Aorta (tissue), 5 donors: ENCODE measurements at regions not wholly inside any gene's neighbourhood (a gene's known extent, or its start where the extent isn't known, plus 50 kb on each side); places are given as distances from the start of the nearest gene placed in this dataset.

Source experiments
- ATAC-seq: fragments of 200-7000 bp; cut with Tn5 transposase; one replicate; pipeline ENCODE4 v1.9.1; 2022; ENCODE audit warnings: moderate library complexity; ENCODE audit not compliant: low FRiP score
- DNase-seq, 2 donors: peaks; one replicate each; pipeline ENCODE4 v3.0.0-alpha.2; 2020
- H3K27ac ChIP-seq, 2 donors: one replicate each; pipeline ENCODE4 v1.5.1; 2013; ENCODE audit warnings: low read length in 2 of 2, mild to moderate bottlenecking in 2 of 2, moderate library complexity in 2 of 2, control low read depth in 1 of 2, inconsistent platforms in 1 of 2, low read depth in 1 of 2
- H3K27me3 ChIP-seq, 2 donors: one replicate each; pipeline ENCODE4 v1.6.1; 2013; ENCODE audit warnings: control low read depth in 1 of 2, low read length in 1 of 2, mild to moderate bottlenecking in 1 of 2, moderate library complexity in 1 of 2; ENCODE audit not compliant: insufficient read depth in 2 of 2, control insufficient read depth in 1 of 2
- H3K36me3 ChIP-seq, 2 donors: one replicate each; pipeline ENCODE4 v1.6.1; 2013; ENCODE audit warnings: control low read depth in 1 of 2, low read length in 1 of 2, mild to moderate bottlenecking in 1 of 2; ENCODE audit not compliant: insufficient read depth in 2 of 2, control insufficient read depth in 1 of 2
- H3K4me1 ChIP-seq, 2 donors: one replicate each; pipeline ENCODE4 v1.6.1; 2013; ENCODE audit warnings: low read length in 2 of 2, control low read depth in 1 of 2, mild to moderate bottlenecking in 1 of 2, moderate library complexity in 1 of 2; ENCODE audit not compliant: insufficient read depth in 2 of 2, control insufficient read depth in 1 of 2
- H3K4me3 ChIP-seq, 2 donors: one replicate each; pipeline ENCODE4 v1.5.1; 2013; ENCODE audit warnings: low read length in 2 of 2, control low read depth in 1 of 2, mild to moderate bottlenecking in 1 of 2
- H3K9me3 ChIP-seq: one replicate; pipeline ENCODE4 v1.6.1; 2013; ENCODE audit warnings: mild to moderate bottlenecking, low read length; ENCODE audit not compliant: control insufficient read depth
- WGBS, 2 donors: extraction: QIAGEN DNeasy Blood & Tissue Kit; methylation state at CpG; one replicate each; pipeline ENCODE4 v1.1.7; 2013; 5-methylcytosine and 5-hydroxymethylcytosine counted together
- intact Hi-C, 2 donors: fragments of 100-400 bp; cut with DNase I; formaldehyde crosslinking; loops; one replicate each; pipeline versions ENCODE4 v1.14.2 to v1.15.0; 2022
- donor health status: healthy with polysubstance abuse.
- donor health status: Bipolar disorder and iron deficiency.
- donor health status: DM: no; HTN: no; CAD: no.
- donor health status: DM: no; HTN: no; CAD: no.
- donor health status: DM: yes; HTN: yes; CAD: no.

DNA sequence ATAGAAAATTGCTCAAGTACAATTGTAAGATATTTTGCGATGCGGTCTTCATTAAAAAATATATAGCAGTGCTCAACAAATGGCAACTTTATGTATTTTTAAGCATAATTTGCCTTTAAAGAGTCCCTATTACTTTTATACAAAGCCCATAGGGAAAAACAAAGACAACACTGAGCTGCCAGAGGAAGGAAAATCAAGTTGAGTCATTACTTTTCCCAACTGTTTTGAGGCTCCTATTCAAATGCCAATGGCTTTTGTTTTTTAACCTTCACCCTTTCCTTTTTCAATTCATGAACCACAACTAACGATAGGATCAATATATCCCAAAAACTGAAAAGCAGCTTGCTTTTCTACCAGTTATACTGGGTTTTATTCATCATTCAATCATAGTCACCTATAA is 157.6 kb upstream of the PLEKHA5 start:
- WGBS, 2 donors: 91% methylated on average over 3 of the region's 3 CpGs
- Histone ChIP-seq H3K36me3 (no peaks in the 10 kb centered on the region), H3K27me3 (no peaks in the 10 kb centered on the region), H3K4me1 (no peaks in the 10 kb centered on the region), H3K4me3 (no peak overlapping the region), H3K27ac (no peak overlapping the region), H3K9me3 (peaks cover 1% of the 10 kb centered on the region)
- no peak for DNase-seq
- intact Hi-C loops: no loop called here
- no peak for ATAC-seq

DNA sequence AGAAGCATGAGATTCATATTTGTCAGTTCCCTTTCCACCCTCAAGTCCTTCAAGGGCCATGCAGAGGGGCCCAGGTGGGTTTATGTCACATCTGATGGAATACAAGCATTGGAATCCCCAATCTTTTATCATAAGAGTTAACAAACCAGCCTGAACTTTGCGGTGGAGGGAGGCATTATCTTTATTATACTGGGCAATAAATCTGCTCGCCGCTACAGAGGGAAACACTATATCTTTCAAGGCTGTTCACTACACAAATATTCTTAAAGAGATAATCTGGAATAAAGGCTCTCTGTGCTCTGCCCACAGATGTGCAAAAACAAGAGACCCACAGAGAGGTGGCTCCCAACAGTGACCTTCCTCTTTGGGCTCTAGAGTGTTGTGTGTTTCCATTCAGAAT is 153.6 kb upstream of the PLEKHA5 start:
- Histone ChIP-seq H3K4me1 (no peaks in the 10 kb centered on the region), H3K27me3 (no peaks in the 10 kb centered on the region), H3K27ac (no peak overlapping the region), H3K9me3 (peaks cover 1% of the 10 kb centered on the region), H3K36me3 (no peaks in the 10 kb centered on the region), H3K4me3 (no peak overlapping the region)
- intact Hi-C loops: no loop called here
- DNase-seq: no peak
- 69% methylated on average over 3 of the region's 3 CpGs for WGBS, 2 donors
- ATAC-seq: no peak

DNA sequence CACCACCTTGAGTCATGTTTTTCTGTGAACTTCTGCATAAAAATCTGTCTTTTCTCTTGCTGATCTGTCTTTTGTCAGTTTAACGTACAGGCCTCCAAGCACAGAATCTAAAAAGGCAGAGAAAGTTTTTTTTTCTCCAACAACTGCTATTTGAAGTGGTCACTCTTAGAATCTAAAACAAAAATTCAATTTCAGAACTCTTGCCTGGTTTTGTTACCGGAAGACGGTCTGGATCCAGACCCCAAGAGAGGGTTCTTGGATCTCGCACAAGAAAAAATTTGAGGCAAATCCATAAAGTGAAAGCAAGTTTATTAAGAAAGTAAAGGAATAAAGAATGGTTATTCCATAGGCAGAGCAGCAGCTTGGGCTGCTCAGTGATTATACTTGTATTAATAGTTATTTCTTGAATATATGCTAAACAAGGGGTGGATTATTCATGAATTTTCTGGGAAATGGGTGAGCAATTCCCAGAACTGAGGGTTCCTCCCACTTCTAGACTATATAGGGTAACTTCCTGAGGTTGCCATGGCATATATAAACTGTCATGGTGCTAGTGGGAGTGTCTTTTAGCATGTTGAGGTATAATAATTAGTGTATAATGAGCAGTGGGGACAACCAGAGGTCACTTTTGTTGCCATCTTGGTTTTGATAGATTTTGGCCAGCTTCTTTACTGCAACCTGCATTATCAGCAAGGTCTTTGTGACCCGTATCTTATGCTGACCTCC is 150.0 kb upstream of the PLEKHA5 start:
- 64 to 69% methylated on average over 5 of the region's 5 CpGs for WGBS, 2 donors
- intact Hi-C loops: no loop called here
- Histone ChIP-seq H3K27ac (no peak overlapping the region), H3K36me3 (no peaks in the 10 kb centered on the region), H3K4me3 (no peak overlapping the region), H3K27me3 (peaks cover 0 to 1% of the 10 kb centered on the region in 2 donors), H3K4me1 (no peaks in the 10 kb centered on the region), H3K9me3 (peaks cover 4% of the 10 kb centered on the region)
- DNase-seq (no peak), ATAC-seq (no peak)

DNA sequence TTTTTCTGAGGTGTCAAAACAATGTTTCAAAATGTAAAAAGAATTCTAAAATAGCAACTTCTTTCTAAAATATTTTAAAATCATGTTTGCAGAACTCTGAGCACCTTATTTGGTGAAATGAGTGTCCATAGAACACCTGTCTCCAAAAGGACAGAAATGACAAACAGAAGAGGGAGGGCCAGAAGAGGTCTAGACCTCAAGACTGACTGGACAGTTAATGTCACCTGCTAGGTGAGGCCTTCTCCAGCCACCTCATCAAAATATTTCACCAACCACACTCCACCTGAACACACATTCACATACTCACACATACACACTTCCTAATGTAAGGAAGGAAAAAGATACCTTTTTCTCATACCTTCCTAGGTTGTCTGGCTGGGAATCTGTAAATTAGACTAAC is 147.8 kb upstream of the PLEKHA5 start:
- no peak overlapping the region for H3K27ac ChIP-seq
- ATAC-seq (no peak), DNase-seq (no peak)
- no peaks in the 10 kb centered on the region for H3K36me3 ChIP-seq
- peaks cover 3% of the 10 kb centered on the region for H3K9me3 ChIP-seq
- H3K4me1 ChIP-seq: no peaks in the 10 kb centered on the region
- no peak overlapping the region for H3K4me3 ChIP-seq
- peaks cover 0 to 1% of the 10 kb centered on the region in 2 donors for H3K27me3 ChIP-seq
- intact Hi-C loops: no loop called here

DNA sequence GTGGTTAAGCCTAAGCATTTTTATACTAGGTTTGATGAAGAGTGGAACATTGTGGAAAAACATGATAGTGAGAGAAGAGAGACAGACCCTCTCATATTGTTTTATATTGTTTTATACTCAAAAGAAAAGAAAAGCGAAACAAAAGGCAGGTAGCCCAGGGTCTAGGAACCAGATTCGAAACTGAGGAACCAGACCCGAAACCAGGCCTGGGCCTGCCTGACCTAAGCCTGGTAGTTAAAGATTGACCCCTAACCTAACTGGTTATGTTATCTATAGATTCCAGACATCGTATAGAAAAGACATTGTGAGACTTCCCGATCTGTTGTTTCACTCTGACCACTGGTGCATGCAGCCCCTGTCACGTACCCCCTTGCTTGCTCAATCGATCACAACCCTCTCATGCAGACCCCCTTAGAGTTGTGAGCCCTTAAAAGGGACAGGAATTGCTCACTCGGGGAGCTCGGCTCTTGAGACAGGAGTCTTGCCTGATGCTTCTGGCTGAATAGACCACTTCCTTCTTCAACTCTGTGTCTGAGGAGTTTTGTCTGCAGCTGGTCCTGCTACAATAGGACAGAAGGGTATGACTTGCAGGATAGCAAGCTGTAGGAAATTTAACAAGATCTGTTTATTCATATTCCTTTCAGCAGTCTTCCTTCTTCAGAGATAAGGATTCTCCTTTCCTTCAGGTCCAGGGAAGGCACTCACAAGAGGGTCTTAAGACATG is 147.1 kb upstream of the PLEKHA5 start:
- Histone ChIP-seq H3K9me3 (peaks cover 3% of the 10 kb centered on the region), H3K36me3 (no peaks in the 10 kb centered on the region), H3K4me1 (no peaks in the 10 kb centered on the region), H3K27me3 (peaks cover 0 to 1% of the 10 kb centered on the region in 2 donors), H3K4me3 (no peak overlapping the region), H3K27ac (no peak overlapping the region)
- ATAC-seq (no peak), DNase-seq (no peak)
- intact Hi-C loops: no loop called here
- 93 to 95% methylated on average over 9 of the region's 9 CpGs for whole genome bisulfite sequencing, 2 donors

DNA sequence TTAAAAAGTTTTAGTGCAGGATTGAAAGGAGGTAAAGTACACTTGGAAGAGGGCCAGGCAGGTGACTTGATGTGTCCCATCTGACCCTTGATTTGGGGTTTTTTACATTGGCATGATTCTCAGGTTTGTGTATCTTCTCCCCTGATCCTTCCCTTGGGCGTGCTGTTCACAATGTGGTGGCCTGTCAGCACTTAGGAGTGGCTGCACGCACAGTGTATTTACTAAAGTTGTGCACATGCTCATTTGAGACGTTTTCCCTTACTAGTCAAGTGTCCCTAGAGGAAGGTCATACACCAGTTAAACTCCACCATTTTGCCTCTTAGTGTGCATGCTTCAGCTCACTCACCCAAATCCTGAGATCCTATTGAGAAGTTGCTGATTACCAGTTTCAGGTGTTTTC is 145.7 kb upstream of the PLEKHA5 start:
- 90% methylated on average over 3 of the region's 3 CpGs for WGBS, 2 donors
- Histone ChIP-seq H3K27me3 (peaks cover 0 to 1% of the 10 kb centered on the region in 2 donors), H3K9me3 (peaks cover 3% of the 10 kb centered on the region), H3K27ac (no peak overlapping the region), H3K36me3 (no peaks in the 10 kb centered on the region), H3K4me3 (no peak overlapping the region), H3K4me1 (no peaks in the 10 kb centered on the region)
- intact Hi-C loops: no loop called here
- no peak for ATAC-seq
- no peak for DNase-seq

DNA sequence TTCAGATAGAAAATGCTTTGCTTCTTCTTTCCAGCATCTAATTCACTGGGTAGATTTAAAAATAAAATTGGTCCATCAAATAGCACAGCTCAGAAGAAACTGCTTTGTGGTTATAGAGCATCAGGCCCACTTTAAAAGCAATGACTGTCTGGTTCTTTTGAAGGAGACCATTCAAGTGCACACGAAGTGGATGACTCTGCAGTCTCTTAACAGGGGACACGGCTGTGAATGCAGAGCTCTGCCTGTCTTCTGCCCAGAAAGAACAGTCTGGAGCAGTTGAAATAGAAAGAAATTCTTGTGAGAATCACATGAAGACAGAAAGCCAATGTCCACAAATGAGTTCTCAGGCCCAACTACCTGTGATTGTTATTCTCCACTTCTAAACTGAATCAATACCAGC is 138.7 kb upstream of the PLEKHA5 start:
- DNase-seq (no peak), ATAC-seq (no peak)
- Histone ChIP-seq H3K36me3 (no peaks in the 10 kb centered on the region), H3K4me3 (no peak overlapping the region), H3K4me1 (no peaks in the 10 kb centered on the region), H3K9me3 (no peaks in the 10 kb centered on the region), H3K27ac (no peak overlapping the region), H3K27me3 (no peaks in the 10 kb centered on the region)
- WGBS, 2 donors: 51 to 66% methylated on average over 2 of the region's 2 CpGs
- intact Hi-C loops: no loop called here

DNA sequence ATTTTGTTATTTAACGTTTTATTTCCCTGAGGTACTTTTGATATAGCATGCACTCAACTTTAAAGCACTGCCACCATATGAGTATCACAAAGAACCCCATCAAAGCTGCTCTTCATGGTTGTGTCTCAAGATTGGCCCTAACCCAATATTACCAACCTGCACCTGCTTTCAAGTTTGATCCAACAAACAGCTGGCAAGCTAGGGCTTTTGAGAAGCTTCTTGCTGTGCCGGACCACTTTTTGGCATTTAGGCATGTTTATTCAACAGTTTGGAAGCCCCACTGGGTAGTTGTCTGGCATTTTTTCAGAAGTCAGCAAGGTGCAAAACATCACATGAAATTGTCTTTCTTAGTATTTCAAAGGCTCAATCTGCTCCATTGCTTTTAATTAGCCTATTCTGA is 137.2 kb upstream of the PLEKHA5 start:
- intact Hi-C loops: no loop called here
- no peak for DNase-seq
- Histone ChIP-seq H3K9me3 (no peaks in the 10 kb centered on the region), H3K4me1 (no peaks in the 10 kb centered on the region), H3K36me3 (no peaks in the 10 kb centered on the region), H3K4me3 (no peak overlapping the region), H3K27ac (no peak overlapping the region), H3K27me3 (no peaks in the 10 kb centered on the region)
- WGBS, 2 donors: 82 to 84% methylated on average over 2 of the region's 2 CpGs
- no peak for ATAC-seq
